IMR-90 (cell line): ENCODE measurements at regions not wholly inside any gene's neighbourhood (a gene's known extent, or its start where the extent isn't known, plus 50 kb on each side); places are given as distances from the start of the nearest gene placed in this dataset.

Source experiments
- ATAC-seq: fragments of 200-7000 bp; cut with Tn5 transposase; 2 replicates; pipeline ENCODE4 v1.9.1; 2020; ENCODE audit warnings: low read depth, mild to moderate bottlenecking, moderate library complexity
- BruUV-seq: library from RNA; stranded (reverse); fragments of 400-500 nt; replicated peaks from 2 replicates; lab custom pipeline; 2021; lab: Mats Ljungman, UMichigan
- CTCF ChIA-PET: fragments of 300-600 bp; formaldehyde crosslinking; extraction: SDS; loops from one replicate; lab custom pipeline; 2021; ENCODE audit warnings: antibody characterized with exemption; lab: Yijun Ruan, JAX
- POLR2A ChIA-PET: fragments of 300-600 bp; sonication (Branson Sonifier 250); formaldehyde crosslinking; loops from one replicate; lab custom pipeline; 2022; ENCODE audit warnings: antibody characterized with exemption; ENCODE audit not compliant: unreplicated experiment; lab: Charles Lee
- DNase-seq: peaks from one replicate; pipeline ENCODE4 v3.0.0; 2013
- H2AFZ ChIP-seq: replicated peaks from 2 replicates; pipeline ENCODE3; 2013; ENCODE audit warnings: low read length, mild to moderate bottlenecking; ENCODE audit not compliant: poor library complexity
- H2AK5ac ChIP-seq: 2 replicates; pipeline ENCODE4 v1.6.1; 2013; ENCODE audit warnings: low read depth, low read length, inconsistent platforms
- H2AK9ac ChIP-seq: replicated peaks from 2 replicates; pipeline ENCODE3; 2013; ENCODE audit warnings: mild to moderate bottlenecking, low read depth, low read length, moderate library complexity; ENCODE audit not compliant: poor library complexity
- H2BK120ac ChIP-seq: 2 replicates; pipeline ENCODE4 v1.6.1; 2013; ENCODE audit warnings: low read depth, low read length, inconsistent platforms
- H2BK15ac ChIP-seq: 3 replicates; pipeline ENCODE4 v1.6.1; 2013; ENCODE audit warnings: low read depth, low read length, inconsistent platforms
- H2BK20ac ChIP-seq: 2 replicates; pipeline ENCODE4 v1.6.1; 2013; ENCODE audit warnings: low read depth, mild to moderate bottlenecking, inconsistent platforms, low read length, moderate library complexity
- H2BK5ac ChIP-seq: 2 replicates; pipeline ENCODE4 v1.6.1; 2013; ENCODE audit warnings: mild to moderate bottlenecking, low read depth, low read length, inconsistent platforms; ENCODE audit not compliant: poor library complexity, severe bottlenecking
- H3K14ac ChIP-seq: replicated peaks from 2 replicates; pipeline ENCODE4 v1.6.1; 2013; ENCODE audit warnings: low read depth, low read length, inconsistent platforms
- H3K18ac ChIP-seq: 2 replicates; pipeline ENCODE4 v1.6.1; 2013; ENCODE audit warnings: low read depth, low read length, control low read depth
- H3K23ac ChIP-seq: 2 replicates; pipeline ENCODE4 v1.6.1; 2013; ENCODE audit warnings: low read depth, low read length, inconsistent platforms
- H3K27ac ChIP-seq: 2 replicates; pipeline ENCODE4 v1.5.1; 2013; ENCODE audit warnings: mild to moderate bottlenecking, control low read depth, low read length; ENCODE audit not compliant: insufficient read depth
- H3K27me3 ChIP-seq: 2 replicates; pipeline ENCODE4 v1.6.1; 2013; ENCODE audit warnings: low read length; ENCODE audit not compliant: control insufficient read depth, insufficient read depth
- H3K36me3 ChIP-seq: 2 replicates; pipeline ENCODE4 v1.6.1; 2013; ENCODE audit warnings: low read length, mixed read lengths; ENCODE audit not compliant: control insufficient read depth, insufficient read depth
- H3K4ac ChIP-seq: 2 replicates; pipeline ENCODE4 v1.6.1; 2013; ENCODE audit warnings: low read depth, low read length, inconsistent platforms
- H3K4me1 ChIP-seq: 2 replicates; pipeline ENCODE4 v1.6.1; 2013; ENCODE audit warnings: low read length, mixed read lengths; ENCODE audit not compliant: control insufficient read depth, insufficient read depth
- H3K4me2 ChIP-seq: 2 replicates; pipeline ENCODE4 v1.6.1; 2013; ENCODE audit warnings: low read depth, mild to moderate bottlenecking, control low read depth, low read length, moderate library complexity
- H3K4me3 ChIP-seq: 2 replicates; pipeline ENCODE4 v1.5.1; 2013; ENCODE audit warnings: low read depth, mild to moderate bottlenecking, control low read depth, low read length, moderate library complexity; ENCODE audit not compliant: insufficient read depth
- H3K56ac ChIP-seq: 2 replicates; pipeline ENCODE4 v1.6.1; 2013; ENCODE audit warnings: low read length, inconsistent platforms; ENCODE audit not compliant: insufficient read depth; ENCODE audit errors: extremely low read depth
- H3K79me1 ChIP-seq, 2 experiments: 2 replicates each; pipeline ENCODE4 v1.6.1; 2013; ENCODE audit warnings: low read length in 2 of 2, inconsistent platforms in 1 of 2, low read depth in 1 of 2
- H3K9ac ChIP-seq: 2 replicates; pipeline ENCODE4 v1.6.1; 2013; ENCODE audit warnings: low read depth, low read length, control low read depth
- H3K9me1 ChIP-seq: 2 replicates; pipeline ENCODE4 v1.6.1; 2013; ENCODE audit warnings: low read length, inconsistent platforms; ENCODE audit not compliant: insufficient read depth
- H3K9me3 ChIP-seq: 2 replicates; pipeline ENCODE4 v1.6.1; 2013; ENCODE audit warnings: low read length; ENCODE audit not compliant: control insufficient read depth, insufficient read depth
- H4K20me1 ChIP-seq: 2 replicates; pipeline ENCODE4 v1.6.1; 2013; ENCODE audit warnings: low read length, inconsistent platforms; ENCODE audit not compliant: insufficient read depth
- H4K5ac ChIP-seq: 2 replicates; pipeline ENCODE4 v1.6.1; 2013; ENCODE audit warnings: mild to moderate bottlenecking, low read depth, low read length, control low read depth
- H4K8ac ChIP-seq, 2 experiments: 2 replicates each; pipeline ENCODE4 v1.6.1; 2013; ENCODE audit warnings: low read depth in 2 of 2, low read length in 2 of 2, control low read depth in 1 of 2, inconsistent platforms in 1 of 2
- H4K91ac ChIP-seq: 2 replicates; pipeline ENCODE4 v1.6.1; 2013; ENCODE audit warnings: low read depth, low read length, inconsistent platforms; ENCODE audit not compliant: insufficient read depth
- BHLHE40 ChIP-seq: fragments of 150-350 bp; IDR thresholded peaks from 2 replicates; pipeline ENCODE4 v1.6.1; 2016; ENCODE audit warnings: mild to moderate bottlenecking, low read depth, low read length
- CEBPB ChIP-seq: IDR thresholded peaks from 2 replicates; pipeline ENCODE4 v1.6.1; 2012; ENCODE audit warnings: low read depth, low read length, improper control_type of control experiment
- CHD1 ChIP-seq: IDR thresholded peaks from 2 replicates; pipeline ENCODE4 v1.6.1; 2012; ENCODE audit warnings: low read depth, low read length, improper control_type of control experiment
- ELK1 ChIP-seq: fragments of 150-350 bp; IDR thresholded peaks from 2 replicates; pipeline ENCODE4 v1.6.1; 2016; ENCODE audit warnings: low read depth, mild to moderate bottlenecking, low read length, moderate library complexity, borderline replicate concordance
- FOS ChIP-seq: fragments of 150-350 bp; IDR thresholded peaks from 2 replicates; pipeline ENCODE4 v1.6.1; 2016; ENCODE audit warnings: low read depth, low read length
- MAZ ChIP-seq: IDR thresholded peaks from 2 replicates; pipeline ENCODE4 v1.6.1; 2012; ENCODE audit warnings: low read depth, mild to moderate bottlenecking, low read length, improper control_type of control experiment, moderate library complexity, borderline replicate concordance
- NFE2L2 ChIP-seq: fragments of 150-350 bp; IDR thresholded peaks from 2 replicates; pipeline ENCODE4 v1.6.1; 2016; ENCODE audit warnings: low read depth, mild to moderate bottlenecking, low read length
- SMC3 ChIP-seq: fragments of 150-350 bp; IDR thresholded peaks from 2 replicates; pipeline ENCODE4 v1.6.1; 2016; ENCODE audit warnings: low read depth, mild to moderate bottlenecking, antibody characterized with exemption, low read length, moderate library complexity
- WGBS, 2 experiments: methylation state at CpG; one replicate each; pipeline versions ENCODE4 v1.1.5 to v1.1.7; 2013; ENCODE audit warnings: missing lambda C conversion rate in 2 of 2; ENCODE audit not compliant: insufficient read length in 1 of 2; ENCODE audit errors: extremely low coverage in 2 of 2; 5-methylcytosine and 5-hydroxymethylcytosine counted together
- dilution Hi-C: fragments of 300-500 bp; cut with HindIII; formaldehyde crosslinking; loops from one replicate; pipeline ENCODE4 v1.14.3; 2018; ENCODE audit warnings: low sequenced_read_pairs; ENCODE audit not compliant: unreplicated experiment
- in situ Hi-C: fragments of 300-500 bp; cut with MboI; formaldehyde crosslinking; loops from 3 replicates; pipeline ENCODE4 v1.14.3; 2019; ENCODE audit warnings: low sequenced_read_pairs, inconsistent platforms, mixed read lengths
- intact Hi-C: fragments of 100-400 bp; cut with micrococcal nuclease; formaldehyde crosslinking; loops from 2 replicates; pipeline ENCODE4 v1.10.0; 2022
- TF ChIP-seq, protein P1 (sequence below): conservative IDR thresholded peaks from 2 replicates; pipeline ENCODE4 v1.5.1; 2012; ENCODE audit warnings: mild to moderate bottlenecking, low read depth, low read length, improper control_type of control experiment

GRCh38 chr11:109877043-109877442 is 216.1 kb upstream of the ZC3H12C start:
- H3K56ac ChIP-seq, result no peak overlapping the region
- no peak overlapping the region for H3K27ac ChIP-seq
- no peak overlapping the region for H2AK5ac ChIP-seq
- TF ChIP-seq, protein P1, sequence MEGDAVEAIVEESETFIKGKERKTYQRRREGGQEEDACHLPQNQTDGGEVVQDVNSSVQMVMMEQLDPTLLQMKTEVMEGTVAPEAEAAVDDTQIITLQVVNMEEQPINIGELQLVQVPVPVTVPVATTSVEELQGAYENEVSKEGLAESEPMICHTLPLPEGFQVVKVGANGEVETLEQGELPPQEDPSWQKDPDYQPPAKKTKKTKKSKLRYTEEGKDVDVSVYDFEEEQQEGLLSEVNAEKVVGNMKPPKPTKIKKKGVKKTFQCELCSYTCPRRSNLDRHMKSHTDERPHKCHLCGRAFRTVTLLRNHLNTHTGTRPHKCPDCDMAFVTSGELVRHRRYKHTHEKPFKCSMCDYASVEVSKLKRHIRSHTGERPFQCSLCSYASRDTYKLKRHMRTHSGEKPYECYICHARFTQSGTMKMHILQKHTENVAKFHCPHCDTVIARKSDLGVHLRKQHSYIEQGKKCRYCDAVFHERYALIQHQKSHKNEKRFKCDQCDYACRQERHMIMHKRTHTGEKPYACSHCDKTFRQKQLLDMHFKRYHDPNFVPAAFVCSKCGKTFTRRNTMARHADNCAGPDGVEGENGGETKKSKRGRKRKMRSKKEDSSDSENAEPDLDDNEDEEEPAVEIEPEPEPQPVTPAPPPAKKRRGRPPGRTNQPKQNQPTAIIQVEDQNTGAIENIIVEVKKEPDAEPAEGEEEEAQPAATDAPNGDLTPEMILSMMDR, result no peak
- no peak for TF ChIP-seq NFE2L2
- no peak for TF ChIP-seq CEBPB
- no peak for TF ChIP-seq ELK1
- no peak for TF ChIP-seq SMC3
- no peak for TF ChIP-seq MAZ
- no peak for TF ChIP-seq BHLHE40
- no peak for TF ChIP-seq CHD1
- TF ChIP-seq FOS, result no peak
- H3K9me3 ChIP-seq, result no peaks in the 10 kb centered on the region
- no peak overlapping the region for H2AFZ ChIP-seq
- 23% methylated on average over 3 of the region's 4 CpGs; no CpG with 5 or more reads in 1 of the 2 experiments for WGBS, 2 experiments
- H3K27me3 ChIP-seq, result peaks cover 4% of the 10 kb centered on the region
- ATAC-seq, result no peak
- no peak overlapping the region for H2AK9ac ChIP-seq
- no peak overlapping the region for H3K18ac ChIP-seq
- no peak overlapping the region for H4K8ac ChIP-seq
- H3K36me3 ChIP-seq, result no peaks in the 10 kb centered on the region
- no peak overlapping the region for H2BK20ac ChIP-seq
- no peak overlapping the region for H3K14ac ChIP-seq
- POLR2A ChIA-PET, result no interaction called here
- no peaks in the 10 kb centered on the region for H3K9me1 ChIP-seq
- H3K4me2 ChIP-seq, result no peak overlapping the region
- in situ Hi-C loops, result no loop called here
- CTCF ChIA-PET, result no interaction called here
- H3K4ac ChIP-seq, result no peak overlapping the region
- no peak overlapping the region for H2BK120ac ChIP-seq
- no TSS peak for BruUV-seq
- no peaks in the 10 kb centered on the region for H4K20me1 ChIP-seq
- no peak overlapping the region for H4K5ac ChIP-seq
- H3K23ac ChIP-seq, result no peak overlapping the region
- no peak overlapping the region for H2BK15ac ChIP-seq
- intact Hi-C loops, result no loop called here
- no peak for DNase-seq
- no peak overlapping the region for H3K4me3 ChIP-seq
- no peaks in the 10 kb centered on the region for H3K79me1 ChIP-seq
- H3K4me1 ChIP-seq, result no peaks in the 10 kb centered on the region
- no peak overlapping the region for H3K9ac ChIP-seq
- dilution Hi-C loops, result no loop called here
- H4K91ac ChIP-seq, result no peak overlapping the region
- H2BK5ac ChIP-seq, result no peak overlapping the region
